HepG2 (cell line): ENCODE measurements at regions not wholly inside any gene's neighbourhood (a gene's known extent, or its start where the extent isn't known, plus 50 kb on each side); places are given as distances from the start of the nearest gene placed in this dataset.

Experiments
- ATAC-seq: fragments of 200-7000 bp; cut with Tn5 transposase; 3 replicates; pipeline ENCODE4 v1.9.1; 2020; ENCODE audit warnings: mild to moderate bottlenecking, moderate library complexity
- BruUV-seq: library from RNA; stranded (reverse); fragments of 400-500 nt; replicated peaks from 2 replicates; lab custom pipeline; 2021; lab: Mats Ljungman, UMichigan
- CTCF ChIA-PET: fragments of 300-600 bp; formaldehyde crosslinking; extraction: SDS; loops from one replicate; lab custom pipeline; 2021; ENCODE audit warnings: low total read pairs, inconsistent platforms, low intra/inter-chr PET ratio; lab: Yijun Ruan, JAX
- POLR2A ChIA-PET: fragments of 350-600 bp; sonication (Branson Sonifier 250); formaldehyde crosslinking; loops from one replicate; lab custom pipeline; 2020; ENCODE audit warnings: antibody characterized with exemption, inconsistent platforms; lab: Yijun Ruan, JAX
- DNase-seq: peaks from one replicate; pipeline ENCODE4 v3.0.0-alpha.2; 2015; ENCODE audit warnings: low spot score
- FAIRE-seq: peaks from 3 replicates; lab custom pipeline; 2011; peaks lifted over from hg19 to GRCh38; lab: Jason Lieb, UNC
- H2AFZ ChIP-seq: one replicate; pipeline ENCODE4 v1.6.1; 2011; ENCODE audit warnings: low read length, inconsistent platforms
- H3K27ac ChIP-seq: fragments of 300-600 bp; 3 replicates; pipeline ENCODE4 v1.8.0; 2011; ENCODE audit warnings: mixed run types, mild to moderate bottlenecking, mixed read lengths, low read length, inconsistent platforms; ENCODE audit not compliant: insufficient read depth; ENCODE audit errors: extremely low read length
- H3K27me3 ChIP-seq, 2 experiments: fragments of 200-600 bp in 1 of 2; 2 replicates in 1 of 2; 3 replicates in 1 of 2; pipeline versions ENCODE4 v1.6.0 to v1.8.0; 2011; ENCODE audit warnings: low read length in 2 of 2, mild to moderate bottlenecking in 2 of 2, moderate library complexity in 2 of 2, inconsistent platforms in 1 of 2; ENCODE audit not compliant: insufficient read depth in 2 of 2, control insufficient read depth in 1 of 2
- H3K36me3 ChIP-seq, 2 experiments: fragments of 200-600 bp in 1 of 2; replicated peaks in 1 of 2; 2 replicates in 1 of 2; 3 replicates in 1 of 2; pipeline versions ENCODE4 v1.5.1 to v1.8.0; 2011; ENCODE audit warnings: low read length in 2 of 2, inconsistent platforms in 1 of 2; ENCODE audit not compliant: insufficient read depth in 2 of 2, control insufficient read depth in 1 of 2
- H3K4me1 ChIP-seq: 2 replicates; pipeline ENCODE4 v1.5.1; 2012; ENCODE audit warnings: low read length, inconsistent platforms; ENCODE audit not compliant: insufficient read depth
- H3K4me2 ChIP-seq: 2 replicates; pipeline ENCODE4 v1.6.0; 2011; ENCODE audit warnings: low read depth, low read length, inconsistent platforms
- H3K4me3 ChIP-seq, 3 experiments: fragments of 200-600 bp in 1 of 3; sonication (generic), shearing (Covaris generic) in 1 of 3; replicated peaks in 1 of 3; 2 replicates each; pipeline ENCODE4 v1.5.1; 2011 to 2016; ENCODE audit warnings: low read length in 3 of 3, inconsistent platforms in 2 of 3, low read depth in 2 of 3, mild to moderate bottlenecking in 2 of 3, control low read depth in 1 of 3, mixed read lengths in 1 of 3; ENCODE audit not compliant: insufficient read depth in 1 of 3
- H3K79me2 ChIP-seq: one replicate; pipeline ENCODE4 v1.6.1; 2011; ENCODE audit warnings: low read length, inconsistent platforms; ENCODE audit not compliant: insufficient read depth
- H3K9ac ChIP-seq: 2 replicates; pipeline ENCODE4 v1.6.0; 2011; ENCODE audit warnings: mild to moderate bottlenecking, low read depth, low read length, inconsistent platforms; ENCODE audit not compliant: insufficient read depth
- H3K9me3 ChIP-seq: 2 replicates; pipeline ENCODE4 v1.5.1; 2012; ENCODE audit warnings: mild to moderate bottlenecking, low read length
- H4K20me1 ChIP-seq: 2 replicates; pipeline ENCODE4 v1.6.0; 2011; ENCODE audit warnings: inconsistent platforms, mild to moderate bottlenecking, low read length, moderate library complexity; ENCODE audit not compliant: insufficient read depth
- HNRNPLL ChIP-seq: fragments of 200-400 bp; formaldehyde crosslinking; IDR thresholded peaks from 2 replicates; pipeline ENCODE4 v1.6.1; 2017; ENCODE audit warnings: mild to moderate bottlenecking, low read depth, low read length; ENCODE audit not compliant: poor library complexity, severe bottlenecking
- KLF13 ChIP-seq: sonication (generic); formaldehyde crosslinking; IDR thresholded peaks from 2 replicates; pipeline ENCODE4 v1.4.0; 2020; ENCODE audit warnings: mild to moderate bottlenecking, missing genetic modification reagents
- POLR2AphosphoS5 ChIP-seq: IDR thresholded peaks from 2 replicates; pipeline ENCODE4 v1.6.1; 2012; ENCODE audit warnings: low read depth, low read length
- RCOR2 ChIP-seq: IDR thresholded peaks from 2 replicates; pipeline ENCODE4 v1.6.1; 2016; ENCODE audit warnings: missing biosample characterization, missing genetic modification reagents
- ZNF747 ChIP-seq: sonication (generic); formaldehyde crosslinking; IDR thresholded peaks from 2 replicates; pipeline ENCODE4 v1.8.1; 2023; ENCODE audit warnings: missing genetic modification reagents, mild to moderate bottlenecking, borderline replicate concordance
- ZNF883 ChIP-seq: sonication (generic); formaldehyde crosslinking; IDR thresholded peaks from 2 replicates; pipeline ENCODE4 v1.5.1; 2020; ENCODE audit warnings: mild to moderate bottlenecking, missing genetic modification reagents; ENCODE audit errors: not compliant biosample characterization
- in situ Hi-C: cut with HindIII; loops from 2 replicates; pipeline ENCODE4 v1.10.0; 2017; ENCODE audit warnings: low pct_unique_long_range_greater_than_20kb; ENCODE audit not compliant: extremely low pct_ligation_motif_present
- intact Hi-C: fragments of 100-400 bp; cut with micrococcal nuclease; formaldehyde crosslinking; loops from one replicate; pipeline ENCODE4 v1.10.0; 2022; ENCODE audit not compliant: unreplicated experiment
- TF ChIP-seq, protein P1 (sequence below): sonication (generic); formaldehyde crosslinking; IDR thresholded peaks from 2 replicates; pipeline ENCODE4 v1.4.0; 2020; ENCODE audit warnings: mild to moderate bottlenecking, missing genetic modification reagents

DNA sequence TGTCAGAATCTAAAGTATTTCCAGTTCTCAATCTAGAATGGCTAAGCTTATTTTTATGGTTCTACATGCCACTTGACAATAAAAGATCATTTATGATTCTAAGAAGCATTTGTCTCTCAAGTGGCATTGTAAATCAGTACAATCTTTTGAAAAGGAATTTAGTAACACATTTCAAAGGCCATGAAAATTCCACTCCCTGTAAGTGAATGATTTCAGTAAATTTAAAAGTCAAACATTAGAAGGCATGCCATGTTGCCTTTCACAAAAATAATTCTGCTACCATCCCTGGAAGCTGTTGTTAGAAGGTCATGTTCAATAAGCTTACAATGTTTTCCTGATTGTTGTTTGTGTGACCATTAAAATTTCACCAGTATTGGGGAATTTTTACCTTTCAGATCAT is 142.9 kb downstream of the RPIA start:
- no peak overlapping the region for H2AFZ ChIP-seq
- in situ Hi-C loops (no loop called here), intact Hi-C loops (no loop called here)
- no peaks in the 10 kb centered on the region for H4K20me1 ChIP-seq
- CTCF ChIA-PET = no interaction called here
- FAIRE-seq (no peak), DNase-seq (no peak), ATAC-seq (no peak)
- H3K9ac ChIP-seq = no peak overlapping the region
- BruUV-seq = no TSS peak
- no peaks in the 10 kb centered on the region for H3K79me2 ChIP-seq
- H3K27me3 ChIP-seq = peaks cover 2 to 4% of the 10 kb centered on the region in 2 experiments; a peak in 1 of 5 replicates
- H3K9me3 ChIP-seq = no peaks in the 10 kb centered on the region
- POLR2A ChIA-PET = no interaction called here
- no peak overlapping the region for H3K4me3 ChIP-seq
- no peak overlapping the region for H3K27ac ChIP-seq
- TF ChIP-seq ZNF747 (no peak), RCOR2 (CRISPR knock-in tag) (no peak), HNRNPLL (no peak), POLR2AphosphoS5 (no peak), KLF13 (CRISPR knock-in tag) (no peak), ZNF883 (CRISPR knock-in tag) (no peak)
- TF ChIP-seq, protein P1, sequence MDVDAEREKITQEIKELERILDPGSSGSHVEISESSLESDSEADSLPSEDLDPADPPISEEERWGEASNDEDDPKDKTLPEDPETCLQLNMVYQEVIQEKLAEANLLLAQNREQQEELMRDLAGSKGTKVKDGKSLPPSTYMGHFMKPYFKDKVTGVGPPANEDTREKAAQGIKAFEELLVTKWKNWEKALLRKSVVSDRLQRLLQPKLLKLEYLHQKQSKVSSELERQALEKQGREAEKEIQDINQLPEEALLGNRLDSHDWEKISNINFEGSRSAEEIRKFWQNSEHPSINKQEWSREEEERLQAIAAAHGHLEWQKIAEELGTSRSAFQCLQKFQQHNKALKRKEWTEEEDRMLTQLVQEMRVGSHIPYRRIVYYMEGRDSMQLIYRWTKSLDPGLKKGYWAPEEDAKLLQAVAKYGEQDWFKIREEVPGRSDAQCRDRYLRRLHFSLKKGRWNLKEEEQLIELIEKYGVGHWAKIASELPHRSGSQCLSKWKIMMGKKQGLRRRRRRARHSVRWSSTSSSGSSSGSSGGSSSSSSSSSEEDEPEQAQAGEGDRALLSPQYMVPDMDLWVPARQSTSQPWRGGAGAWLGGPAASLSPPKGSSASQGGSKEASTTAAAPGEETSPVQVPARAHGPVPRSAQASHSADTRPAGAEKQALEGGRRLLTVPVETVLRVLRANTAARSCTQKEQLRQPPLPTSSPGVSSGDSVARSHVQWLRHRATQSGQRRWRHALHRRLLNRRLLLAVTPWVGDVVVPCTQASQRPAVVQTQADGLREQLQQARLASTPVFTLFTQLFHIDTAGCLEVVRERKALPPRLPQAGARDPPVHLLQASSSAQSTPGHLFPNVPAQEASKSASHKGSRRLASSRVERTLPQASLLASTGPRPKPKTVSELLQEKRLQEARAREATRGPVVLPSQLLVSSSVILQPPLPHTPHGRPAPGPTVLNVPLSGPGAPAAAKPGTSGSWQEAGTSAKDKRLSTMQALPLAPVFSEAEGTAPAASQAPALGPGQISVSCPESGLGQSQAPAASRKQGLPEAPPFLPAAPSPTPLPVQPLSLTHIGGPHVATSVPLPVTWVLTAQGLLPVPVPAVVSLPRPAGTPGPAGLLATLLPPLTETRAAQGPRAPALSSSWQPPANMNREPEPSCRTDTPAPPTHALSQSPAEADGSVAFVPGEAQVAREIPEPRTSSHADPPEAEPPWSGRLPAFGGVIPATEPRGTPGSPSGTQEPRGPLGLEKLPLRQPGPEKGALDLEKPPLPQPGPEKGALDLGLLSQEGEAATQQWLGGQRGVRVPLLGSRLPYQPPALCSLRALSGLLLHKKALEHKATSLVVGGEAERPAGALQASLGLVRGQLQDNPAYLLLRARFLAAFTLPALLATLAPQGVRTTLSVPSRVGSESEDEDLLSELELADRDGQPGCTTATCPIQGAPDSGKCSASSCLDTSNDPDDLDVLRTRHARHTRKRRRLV = no peak
- H3K36me3 ChIP-seq = no peaks in the 10 kb centered on the region
- no peak overlapping the region for H3K4me2 ChIP-seq
- no peaks in the 10 kb centered on the region for H3K4me1 ChIP-seq
